Mammary epithelial cell (primary cell): ENCODE measurements at regions not wholly inside any gene's neighbourhood (a gene's known extent, or its start where the extent isn't known, plus 50 kb on each side); places are given as distances from the start of the nearest gene placed in this dataset.

Experiments
- CTCF ChIP-seq, 2 donors: IDR thresholded peaks in 1 of 2; conservative IDR thresholded peaks in 1 of 2; 2 replicates each; pipeline ENCODE4 v1.5.1; 2011 to 2012; ENCODE audit warnings: inconsistent platforms in 2 of 2, low read length in 2 of 2, mild to moderate bottlenecking in 2 of 2, control low read depth in 1 of 2, low read depth in 1 of 2; ENCODE audit not compliant: insufficient read depth in 1 of 2; ENCODE audit errors: extremely low read depth in 1 of 2
- EZH2 ChIP-seq: IDR thresholded peaks from 2 replicates; pipeline ENCODE4 v1.6.1; 2012; ENCODE audit warnings: low read length, inconsistent platforms, borderline replicate concordance

DNA sequence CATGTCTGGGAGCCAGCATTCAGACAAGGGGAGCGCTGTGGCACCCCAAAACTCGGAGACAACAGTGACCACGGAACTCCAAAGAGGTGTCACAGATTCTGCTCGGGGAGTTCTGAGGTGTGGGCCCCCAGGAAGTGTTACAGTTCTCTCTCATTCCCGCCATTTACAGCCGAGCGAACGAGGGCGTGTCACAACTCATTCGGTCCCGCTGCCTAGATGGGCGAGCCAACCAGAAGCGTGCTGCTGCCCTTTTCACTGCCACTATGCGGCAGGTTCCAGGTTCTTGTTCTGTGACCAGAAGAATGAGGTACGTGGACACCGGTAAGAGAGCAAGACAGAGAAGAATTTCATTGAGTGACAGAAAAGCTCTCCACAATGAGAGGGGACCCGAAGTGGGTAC is 1370.6 kb upstream of the AGA start:
- TF ChIP-seq CTCF (conservative IDR thresholded peaks at IDR 0.05 in 1 of 2, IDR thresholded peaks at IDR 0.05 in 1 of 2; ENCODE audit: extremely low read depth in 1 of 2, insufficient read depth in 1 of 2, low read depth in 1 of 2, low read length in 2 of 2), result no peak
- no peak for TF ChIP-seq EZH2
